ENCODE measurements at regions not wholly inside any gene's neighbourhood (a gene's known extent, or its start where the extent isn't known, plus 50 kb on each side); places are given as distances from the start of the nearest gene placed in this dataset.

DNA sequence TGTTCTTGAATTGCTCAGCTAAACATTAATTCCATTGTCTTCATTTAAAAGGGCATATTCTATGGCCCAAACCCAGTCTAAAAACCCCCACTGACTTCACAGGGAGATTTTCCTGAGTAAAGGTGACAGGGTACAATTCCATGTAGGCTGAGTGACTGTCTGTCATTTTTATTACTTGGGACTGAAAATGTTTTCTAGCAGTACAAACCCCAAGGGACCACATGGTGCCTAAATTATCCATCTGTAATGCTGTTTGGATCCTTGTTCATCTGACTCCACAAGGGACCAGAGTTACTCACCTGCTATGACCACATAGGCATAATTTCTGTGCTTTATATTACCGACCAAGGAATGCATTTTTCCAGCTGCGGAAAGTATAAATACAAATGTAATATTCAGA is 349.1 kb downstream of the ZNF608 start:
- Histone ChIP-seq H3K9me3 (replicated peaks; ENCODE audit: control insufficient read depth, insufficient read depth, low read length) (no peaks in the 10 kb centered on the region), H4K20me1 (replicated peaks; ENCODE audit: control insufficient read depth, extremely low read depth, insufficient read depth, low read length) (no peaks in the 10 kb centered on the region), H3K4me2 (ENCODE audit: insufficient read depth, low read length) (no peak overlapping the region), H3K79me2 (ENCODE audit: control insufficient read depth, insufficient read depth, low read length) (no peaks in the 10 kb centered on the region), H2AFZ (ENCODE audit: low read depth, low read length) (no peak overlapping the region), H3K4me1 (ENCODE audit: control insufficient read depth, extremely low read depth, insufficient read depth, low read length) (no peaks in the 10 kb centered on the region), H3K9me1 (replicated peaks; ENCODE audit: control insufficient read depth, extremely low read depth, insufficient read depth, low read length) (no peaks in the 10 kb centered on the region), H3K36me3 (ENCODE audit: control insufficient read depth in 2 of 2, extremely low read depth in 1 of 2, insufficient read depth in 2 of 2, low read length in 2 of 2) (no peaks in the 10 kb centered on the region), H3K27me3 (ENCODE audit: control insufficient read depth in 2 of 2, insufficient read depth in 2 of 2, low read length in 2 of 2) (peaks cover 0 to 3% of the 10 kb centered on the region in 2 experiments), H3K27ac (ENCODE audit: insufficient read depth, low read depth, low read length) (no peak overlapping the region), H3K9ac (replicated peaks; ENCODE audit: extremely low read depth, insufficient read depth, low read length) (no peak overlapping the region), H3K4me3 (replicated peaks in 1 of 3; ENCODE audit: insufficient read depth in 1 of 3, low read depth in 1 of 3, low read length in 3 of 3) (no peak overlapping the region)
- dilution Hi-C loops (cut with MboI; ENCODE audit: extremely low pct_ligation_motif_present, low sequenced_read_pairs), result no loop called here
- no TSS peak for BruUV-seq (replicated peaks)
- intact Hi-C loops (cut with micrococcal nuclease), result no loop called here
- no peak for TF ChIP-seq CTCF (IDR thresholded peaks at IDR 0.05; ENCODE audit: extremely low read depth in 1 of 2, insufficient read depth in 1 of 2, low read depth in 1 of 2, low read length in 2 of 2)
- no peak for TF ChIP-seq MYC (IDR thresholded peaks at IDR 0.05; ENCODE audit: low read depth, low read length)
- no peak for TF ChIP-seq MAX (IDR thresholded peaks at IDR 0.05; ENCODE audit: insufficient read depth, insufficient read length)
- no peak for TF ChIP-seq EZH2 (IDR thresholded peaks at IDR 0.05; ENCODE audit: borderline replicate concordance, low read depth, low read length, severe bottlenecking)
- TF ChIP-seq POLR2A (IDR thresholded peaks at IDR 0.05; ENCODE audit: low read depth, low read length), result no peak
- TF ChIP-seq JUN (IDR thresholded peaks at IDR 0.05; ENCODE audit: borderline replicate concordance, insufficient read depth, insufficient read length, low read depth), result no peak
- no peak for TF ChIP-seq POLR2AphosphoS5 (IDR thresholded peaks at IDR 0.05; ENCODE audit: insufficient read depth, low read depth, low read length)
- no peak for TF ChIP-seq GATA2 (IDR thresholded peaks at IDR 0.05; ENCODE audit: insufficient read depth, insufficient read length, low read depth, low read length)
- no peak for TF ChIP-seq FOS (IDR thresholded peaks at IDR 0.05; ENCODE audit: borderline replicate concordance, insufficient read depth, low read length)
- ChIA-PET CTCF (no interaction called here), POLR2A (no interaction called here)
- no peak for FAIRE-seq
- DNase-seq (ENCODE audit: low read depth, low spot score), result no peak

All from endothelial cell of umbilical vein (primary cell).